Endothelial cell of umbilical vein (primary cell): ENCODE measurements at regions not wholly inside any gene's neighbourhood (a gene's known extent, or its start where the extent isn't known, plus 50 kb on each side); places are given as distances from the start of the nearest gene placed in this dataset.

ENCODE experiments used
- BruUV-seq: library from RNA; stranded (reverse); fragments of 400-500 nt; replicated peaks from 2 replicates; lab custom pipeline; 2021; lab: Mats Ljungman, UMichigan
- CTCF ChIA-PET: fragments of 300-600, 350-600 bp; sonication (Branson Sonifier 250); formaldehyde crosslinking; loops from one replicate; lab custom pipeline; 2021; ENCODE audit warnings: antibody characterized with exemption, inconsistent platforms; lab: Charles Lee
- POLR2A ChIA-PET: fragments of 300-600, 350-600 bp; sonication (Branson Sonifier 250); formaldehyde crosslinking; loops from one replicate; lab custom pipeline; 2021; ENCODE audit warnings: antibody characterized with exemption, inconsistent platforms; lab: Charles Lee
- DNase-seq: peaks from one replicate; pipeline ENCODE4 v3.0.0-alpha.2; 2011; ENCODE audit warnings: low read depth, low spot score
- FAIRE-seq: peaks from 2 replicates; lab custom pipeline; 2011; peaks lifted over from hg19 to GRCh38; lab: Jason Lieb, UNC
- H2AFZ ChIP-seq: 2 replicates; pipeline ENCODE4 v1.6.0; 2012; ENCODE audit warnings: low read depth, low read length, control low read depth, inconsistent platforms
- H3K27ac ChIP-seq: 2 replicates; pipeline ENCODE4 v1.5.1; 2011; ENCODE audit warnings: low read depth, mild to moderate bottlenecking, control low read depth, low read length, moderate library complexity; ENCODE audit not compliant: insufficient read depth
- H3K27me3 ChIP-seq, 2 experiments: 2 replicates each; pipeline versions ENCODE4 v1.6.0 to v1.6.1; 2011; ENCODE audit warnings: low read length in 2 of 2, mixed read lengths in 1 of 2; ENCODE audit not compliant: control insufficient read depth in 2 of 2, insufficient read depth in 2 of 2
- H3K36me3 ChIP-seq, 2 experiments: 2 replicates in 1 of 2; 3 replicates in 1 of 2; pipeline ENCODE4 v1.5.1; 2011; ENCODE audit warnings: low read length in 2 of 2, mild to moderate bottlenecking in 1 of 2, moderate library complexity in 1 of 2; ENCODE audit not compliant: control insufficient read depth in 2 of 2, insufficient read depth in 2 of 2; ENCODE audit errors: extremely low read depth in 1 of 2
- H3K4me1 ChIP-seq: 3 replicates; pipeline ENCODE4 v1.5.1; 2011; ENCODE audit warnings: mild to moderate bottlenecking, low read length; ENCODE audit not compliant: control insufficient read depth, insufficient read depth; ENCODE audit errors: extremely low read depth
- H3K4me2 ChIP-seq: 2 replicates; pipeline ENCODE4 v1.6.1; 2011; ENCODE audit warnings: low read length, control low read depth, mixed read lengths; ENCODE audit not compliant: insufficient read depth
- H3K4me3 ChIP-seq, 3 experiments: fragments of 200-600 bp in 1 of 3; sonication (generic), shearing (Covaris generic) in 1 of 3; replicated peaks in 1 of 3; 2 replicates each; pipeline ENCODE4 v1.5.1; 2011 to 2016; ENCODE audit warnings: control low read depth in 3 of 3, low read length in 3 of 3, mild to moderate bottlenecking in 2 of 3, inconsistent platforms in 1 of 3, low read depth in 1 of 3, moderate library complexity in 1 of 3; ENCODE audit not compliant: insufficient read depth in 1 of 3
- H3K79me2 ChIP-seq: 2 replicates; pipeline ENCODE4 v1.6.0; 2012; ENCODE audit warnings: low read length, inconsistent platforms; ENCODE audit not compliant: control insufficient read depth, insufficient read depth
- H3K9ac ChIP-seq: replicated peaks from 2 replicates; pipeline ENCODE3; 2011; ENCODE audit warnings: low read length, control low read depth; ENCODE audit not compliant: insufficient read depth; ENCODE audit errors: extremely low read depth
- H3K9me1 ChIP-seq: replicated peaks from 3 replicates; pipeline ENCODE4 v1.6.0; 2011; ENCODE audit warnings: mild to moderate bottlenecking, low read length; ENCODE audit not compliant: control insufficient read depth, insufficient read depth; ENCODE audit errors: extremely low read depth
- H3K9me3 ChIP-seq: replicated peaks from 2 replicates; pipeline ENCODE4 v1.5.1; 2012; ENCODE audit warnings: low read length, inconsistent platforms; ENCODE audit not compliant: control insufficient read depth, insufficient read depth
- H4K20me1 ChIP-seq: replicated peaks from 2 replicates; pipeline ENCODE3; 2011; ENCODE audit warnings: mild to moderate bottlenecking, low read length; ENCODE audit not compliant: control insufficient read depth, insufficient read depth; ENCODE audit errors: extremely low read depth
- EZH2 ChIP-seq: IDR thresholded peaks from 2 replicates; pipeline ENCODE4 v1.6.1; 2012; ENCODE audit warnings: borderline replicate concordance, low read depth, mild to moderate bottlenecking, moderate library complexity, low read length, inconsistent platforms; ENCODE audit not compliant: severe bottlenecking
- FOS ChIP-seq: IDR thresholded peaks from 2 replicates; pipeline ENCODE4 v1.6.1; 2011; ENCODE audit warnings: mild to moderate bottlenecking, low read length, moderate library complexity, borderline replicate concordance; ENCODE audit not compliant: insufficient read depth
- GATA2 ChIP-seq: IDR thresholded peaks from 2 replicates; pipeline ENCODE4 v1.7.0; 2011; ENCODE audit warnings: low read depth, mild to moderate bottlenecking, moderate library complexity, mixed read lengths, low read length; ENCODE audit not compliant: insufficient read length, insufficient read depth
- JUN ChIP-seq: IDR thresholded peaks from 2 replicates; pipeline ENCODE4 v1.6.1; 2011; ENCODE audit warnings: borderline replicate concordance, low read depth; ENCODE audit not compliant: insufficient read length, insufficient read depth
- MYC ChIP-seq: IDR thresholded peaks from one replicate; pipeline ENCODE4 v1.6.1; 2011; ENCODE audit warnings: mild to moderate bottlenecking, low read depth, low read length
- POLR2A ChIP-seq: IDR thresholded peaks from 2 replicates; pipeline ENCODE4 v1.6.1; 2012; ENCODE audit warnings: low read depth, mild to moderate bottlenecking, control low read depth, low read length
- POLR2AphosphoS5 ChIP-seq: IDR thresholded peaks from 2 replicates; pipeline ENCODE4 v1.6.1; 2012; ENCODE audit warnings: low read depth, mild to moderate bottlenecking, control low read depth, low read length, moderate library complexity; ENCODE audit not compliant: insufficient read depth
- dilution Hi-C: fragments of 300-500 bp; cut with MboI; formaldehyde crosslinking; loops from one replicate; pipeline ENCODE4 v1.15.0; 2019; ENCODE audit warnings: low sequenced_read_pairs; ENCODE audit not compliant: extremely low pct_ligation_motif_present
- intact Hi-C: fragments of 100-400 bp; cut with micrococcal nuclease; formaldehyde crosslinking; loops from one replicate; pipeline ENCODE4 v1.10.0; 2022
- TF ChIP-seq, protein P1 (sequence below): IDR thresholded peaks from 2 replicates; pipeline ENCODE4 v1.6.1; 2011; ENCODE audit not compliant: insufficient read depth, insufficient read length
- TF ChIP-seq, protein P2 (sequence below), 2 donors: IDR thresholded peaks; 1 replicate in 1 of 2; 2 replicates in 1 of 2; pipeline ENCODE4 v1.5.1; 2011; ENCODE audit warnings: low read length in 2 of 2, mild to moderate bottlenecking in 2 of 2, moderate library complexity in 2 of 2, control low read depth in 1 of 2, inconsistent platforms in 1 of 2, low read depth in 1 of 2; ENCODE audit not compliant: insufficient read depth in 1 of 2; ENCODE audit errors: extremely low read depth in 1 of 2

- no peak overlapping the region for H3K4me3 ChIP-seq
- no peaks in the 10 kb centered on the region for H3K9me3 ChIP-seq
- dilution Hi-C loops (no loop called here), intact Hi-C loops (no loop called here)
- POLR2A ChIA-PET = no interaction called here
- DNase-seq (no peak), FAIRE-seq (no peak)
- no TSS peak for BruUV-seq
- CTCF ChIA-PET = no interaction called here
- no peaks in the 10 kb centered on the region for H3K9me1 ChIP-seq
- no peaks in the 10 kb centered on the region for H3K79me2 ChIP-seq
- no peaks in the 10 kb centered on the region for H3K4me1 ChIP-seq
- H3K9ac ChIP-seq = no peak overlapping the region
- H3K27ac ChIP-seq = no peak overlapping the region
- no peaks in the 10 kb centered on the region for H4K20me1 ChIP-seq
- TF ChIP-seq GATA2 (no peak), JUN (no peak), POLR2AphosphoS5 (no peak), FOS (no peak), EZH2 (no peak), MYC (no peak), POLR2A (no peak)
- TF ChIP-seq, protein P1, sequence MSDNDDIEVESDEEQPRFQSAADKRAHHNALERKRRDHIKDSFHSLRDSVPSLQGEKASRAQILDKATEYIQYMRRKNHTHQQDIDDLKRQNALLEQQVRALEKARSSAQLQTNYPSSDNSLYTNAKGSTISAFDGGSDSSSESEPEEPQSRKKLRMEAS = no peak
- TF ChIP-seq, protein P2, sequence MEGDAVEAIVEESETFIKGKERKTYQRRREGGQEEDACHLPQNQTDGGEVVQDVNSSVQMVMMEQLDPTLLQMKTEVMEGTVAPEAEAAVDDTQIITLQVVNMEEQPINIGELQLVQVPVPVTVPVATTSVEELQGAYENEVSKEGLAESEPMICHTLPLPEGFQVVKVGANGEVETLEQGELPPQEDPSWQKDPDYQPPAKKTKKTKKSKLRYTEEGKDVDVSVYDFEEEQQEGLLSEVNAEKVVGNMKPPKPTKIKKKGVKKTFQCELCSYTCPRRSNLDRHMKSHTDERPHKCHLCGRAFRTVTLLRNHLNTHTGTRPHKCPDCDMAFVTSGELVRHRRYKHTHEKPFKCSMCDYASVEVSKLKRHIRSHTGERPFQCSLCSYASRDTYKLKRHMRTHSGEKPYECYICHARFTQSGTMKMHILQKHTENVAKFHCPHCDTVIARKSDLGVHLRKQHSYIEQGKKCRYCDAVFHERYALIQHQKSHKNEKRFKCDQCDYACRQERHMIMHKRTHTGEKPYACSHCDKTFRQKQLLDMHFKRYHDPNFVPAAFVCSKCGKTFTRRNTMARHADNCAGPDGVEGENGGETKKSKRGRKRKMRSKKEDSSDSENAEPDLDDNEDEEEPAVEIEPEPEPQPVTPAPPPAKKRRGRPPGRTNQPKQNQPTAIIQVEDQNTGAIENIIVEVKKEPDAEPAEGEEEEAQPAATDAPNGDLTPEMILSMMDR (IDR thresholded peaks at IDR 0.05; ENCODE audit: extremely low read depth in 1 of 2, insufficient read depth in 1 of 2, low read depth in 1 of 2, low read length in 2 of 2) = no peak
- no peaks in the 10 kb centered on the region for H3K27me3 ChIP-seq
- no peaks in the 10 kb centered on the region for H3K36me3 ChIP-seq
- no peak overlapping the region for H2AFZ ChIP-seq
- H3K4me2 ChIP-seq = no peak overlapping the region
Measured at GRCh38 chr4:33171873-33172525, 2451.8 kb downstream of the PCDH7 start.
